Panc1 (cell line): ENCODE measurements at regions not wholly inside any gene's neighbourhood (a gene's known extent, or its start where the extent isn't known, plus 50 kb on each side); places are given as distances from the start of the nearest gene placed in this dataset.

Experiments
- POLR2AphosphoS5 ChIP-seq: IDR thresholded peaks from 2 replicates; pipeline ENCODE4 v1.6.1; 2012; ENCODE audit warnings: mild to moderate bottlenecking, low read depth, low read length, moderate library complexity
- REST ChIP-seq, 2 experiments: IDR thresholded peaks; 2 replicates each; pipeline ENCODE4 v1.6.1; 2011 to 2012; ENCODE audit warnings: low read depth in 2 of 2, control low read depth in 1 of 2, low read length in 1 of 2, mild to moderate bottlenecking in 1 of 2, moderate library complexity in 1 of 2; ENCODE audit not compliant: insufficient read depth in 1 of 2
- TF ChIP-seq, protein P1 (sequence below): fragments of 450-650 bp; IDR thresholded peaks from 2 replicates; pipeline ENCODE4 v1.5.1; 2017; ENCODE audit warnings: mild to moderate bottlenecking

- TF ChIP-seq, protein P1, sequence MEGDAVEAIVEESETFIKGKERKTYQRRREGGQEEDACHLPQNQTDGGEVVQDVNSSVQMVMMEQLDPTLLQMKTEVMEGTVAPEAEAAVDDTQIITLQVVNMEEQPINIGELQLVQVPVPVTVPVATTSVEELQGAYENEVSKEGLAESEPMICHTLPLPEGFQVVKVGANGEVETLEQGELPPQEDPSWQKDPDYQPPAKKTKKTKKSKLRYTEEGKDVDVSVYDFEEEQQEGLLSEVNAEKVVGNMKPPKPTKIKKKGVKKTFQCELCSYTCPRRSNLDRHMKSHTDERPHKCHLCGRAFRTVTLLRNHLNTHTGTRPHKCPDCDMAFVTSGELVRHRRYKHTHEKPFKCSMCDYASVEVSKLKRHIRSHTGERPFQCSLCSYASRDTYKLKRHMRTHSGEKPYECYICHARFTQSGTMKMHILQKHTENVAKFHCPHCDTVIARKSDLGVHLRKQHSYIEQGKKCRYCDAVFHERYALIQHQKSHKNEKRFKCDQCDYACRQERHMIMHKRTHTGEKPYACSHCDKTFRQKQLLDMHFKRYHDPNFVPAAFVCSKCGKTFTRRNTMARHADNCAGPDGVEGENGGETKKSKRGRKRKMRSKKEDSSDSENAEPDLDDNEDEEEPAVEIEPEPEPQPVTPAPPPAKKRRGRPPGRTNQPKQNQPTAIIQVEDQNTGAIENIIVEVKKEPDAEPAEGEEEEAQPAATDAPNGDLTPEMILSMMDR, result no peak
- TF ChIP-seq REST (IDR thresholded peaks at IDR 0.05; ENCODE audit: insufficient read depth in 1 of 2, low read depth in 2 of 2, low read length in 1 of 2) (no peak), POLR2AphosphoS5 (no peak)
Observed at GRCh38 chr18:11367351-11367750, 218.0 kb upstream of the PIEZO2 start.
